ENCODE measurements at regions not wholly inside any gene's neighbourhood (a gene's known extent, or its start where the extent isn't known, plus 50 kb on each side); places are given as distances from the start of the nearest gene placed in this dataset.

- no peaks in the 10 kb centered on the region for H3K27me3 ChIP-seq
- TF ChIP-seq CTCF (IDR thresholded peaks at IDR 0.05) (no peak), EP300 (IDR thresholded peaks at IDR 0.05) (no peak), POLR2A (IDR thresholded peaks at IDR 0.05) (no peak)
- no peak overlapping the region for H3K27ac ChIP-seq
- H3K9me3 ChIP-seq, result peaks cover 0 to 4% (median 0%) of the 10 kb centered on the region in 4 donors
- H3K4me3 ChIP-seq, result no peak overlapping the region
- 45 to 52% methylated on average over 2 of the region's 2 CpGs for WGBS, 2 donors
- H3K36me3 ChIP-seq, result no peaks in the 10 kb centered on the region
- no peak for DNase-seq (ENCODE audit: low spot score in 2 of 2)
- no peaks in the 10 kb centered on the region for H3K4me1 ChIP-seq
Measured at GRCh38 chr13:86741762-86742285, 929.3 kb upstream of the SLITRK5 start.

- no peaks in the 10 kb centered on the region for H3K27me3 ChIP-seq
- 74 to 79% methylated on average over 9 of the region's 9 CpGs for WGBS, 2 donors
- DNase-seq (ENCODE audit: low spot score in 2 of 2), result no peak
Measured at GRCh38 chr13:86757236-86757978, 913.8 kb upstream of the SLITRK5 start.

GRCh38 chr13:86758116-86758515, 913.1 kb upstream of the SLITRK5 start:
- H3K27me3 ChIP-seq, result no peaks in the 10 kb centered on the region
- no peaks in the 10 kb centered on the region for H3K4me1 ChIP-seq
- H3K4me3 ChIP-seq, result no peak overlapping the region
- DNase-seq (ENCODE audit: low spot score in 2 of 2), result no peak
- H3K9me3 ChIP-seq, result no peaks in the 10 kb centered on the region
- H3K27ac ChIP-seq, result no peak overlapping the region
- WGBS, 2 donors, result 93 to 96% methylated on average over 4 of the region's 4 CpGs
- TF ChIP-seq EP300 (IDR thresholded peaks at IDR 0.05) (no peak), POLR2A (IDR thresholded peaks at IDR 0.05) (no peak), CTCF (IDR thresholded peaks at IDR 0.05) (no peak)
- H3K36me3 ChIP-seq, result no peaks in the 10 kb centered on the region

More at GRCh38 chr13:86757236-86757978, 913.8 kb upstream of the SLITRK5 start:
- no peaks in the 10 kb centered on the region for H3K36me3 ChIP-seq
- H3K4me1 ChIP-seq, result no peaks in the 10 kb centered on the region
- no peak overlapping the region for H3K4me3 ChIP-seq
- H3K9me3 ChIP-seq, result no peaks in the 10 kb centered on the region
- no peak overlapping the region for H3K27ac ChIP-seq
- TF ChIP-seq CTCF (IDR thresholded peaks at IDR 0.05), result no peak

GRCh38 chr13:86760620-86761019, 910.6 kb upstream of the SLITRK5 start:
- DNase-seq (ENCODE audit: low spot score in 2 of 2), result no peak

More at GRCh38 chr13:86760620-86761019, 910.6 kb upstream of the SLITRK5 start:
- Histone ChIP-seq H3K27me3 (no peaks in the 10 kb centered on the region), H3K36me3 (no peaks in the 10 kb centered on the region), H3K9me3 (no peaks in the 10 kb centered on the region), H3K27ac (no peak overlapping the region), H3K4me1 (no peaks in the 10 kb centered on the region), H3K4me3 (no peak overlapping the region)
- WGBS, 2 donors, result 93 to 97% methylated on average over 5 of the region's 5 CpGs
- TF ChIP-seq CTCF (IDR thresholded peaks at IDR 0.05) (no peak), POLR2A (IDR thresholded peaks at IDR 0.05) (no peak), EP300 (IDR thresholded peaks at IDR 0.05) (no peak)
